ENCODE measurements at regions not wholly inside any gene's neighbourhood (a gene's known extent, or its start where the extent isn't known, plus 50 kb on each side); places are given as distances from the start of the nearest gene placed in this dataset.

DNA sequence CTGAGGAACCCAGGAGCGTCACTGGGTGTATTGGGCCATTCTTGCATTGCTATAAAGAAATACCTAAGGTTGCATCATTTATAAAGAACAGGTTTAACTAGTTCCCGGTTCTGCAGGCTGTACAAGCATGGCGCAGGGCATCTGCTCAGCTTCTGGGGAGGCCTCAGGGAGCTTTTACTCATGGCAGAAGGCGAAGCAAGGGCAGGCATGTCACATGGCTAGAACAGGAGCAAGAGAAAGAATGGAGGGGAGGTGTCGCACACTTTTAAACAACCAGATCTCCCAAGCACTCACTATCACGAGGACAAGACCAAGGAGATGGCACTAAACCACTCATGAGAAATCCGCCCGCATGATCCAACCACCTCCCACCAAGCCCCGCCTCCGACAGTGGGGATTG, 65.2 kb downstream of the PSMG1 start (continued):
- TF ChIP-seq SMC3 (IDR thresholded peaks at IDR 0.05; ENCODE audit: borderline replicate concordance, low read length) (no peak), MTA3 (IDR thresholded peaks at IDR 0.05; ENCODE audit: borderline replicate concordance, low read length) (no peak), ZNF207 (IDR thresholded peaks at IDR 0.05; ENCODE audit: borderline replicate concordance) (no peak), CREB1 (IDR thresholded peaks at IDR 0.05; ENCODE audit: low read depth) (no peak), PAX8 (IDR thresholded peaks at IDR 0.05) (no peak), ASH2L (IDR thresholded peaks at IDR 0.05; ENCODE audit: borderline replicate concordance, low read depth) (no peak)

GRCh38 chr21:39117440-39117970, 65.7 kb downstream of the PSMG1 start:
- no peak overlapping the region for H3K9ac ChIP-seq (ENCODE audit: control insufficient read depth, insufficient read depth, low read length)
- no peaks in the 10 kb centered on the region for H3K36me3 ChIP-seq (ENCODE audit: control insufficient read depth in 2 of 2, insufficient read depth in 2 of 2, low read length in 1 of 2)
- no peaks in the 10 kb centered on the region for H3K79me2 ChIP-seq (ENCODE audit: control insufficient read depth, insufficient read depth, low read length)
- POLR2A ChIA-PET, result no interaction called here
- H3K27ac ChIP-seq (ENCODE audit: control insufficient read depth, insufficient read depth), result no peak overlapping the region
- TF ChIP-seq MTA3 (IDR thresholded peaks at IDR 0.05; ENCODE audit: borderline replicate concordance, low read length) (no peak), DPF2 (IDR thresholded peaks at IDR 0.05) (no peak), SPI1 (IDR thresholded peaks at IDR 0.05; ENCODE audit: borderline replicate concordance, insufficient read depth, low read depth, low read length) (no peak), RCOR1 (conservative IDR thresholded peaks at IDR 0.05; ENCODE audit: low read depth, low read length) (no peak), RFX5 (IDR thresholded peaks at IDR 0.05; ENCODE audit: low read depth, low read length) (no peak), HDAC6 (IDR thresholded peaks at IDR 0.05; ENCODE audit: unreplicated experiment) (no peak), MEF2B (IDR thresholded peaks at IDR 0.05; ENCODE audit: partially characterized antibody, poor library complexity, severe bottlenecking) (no peak), TAF1 (IDR thresholded peaks at IDR 0.05; ENCODE audit: borderline replicate concordance, low read depth, low read length) (no peak), PML (IDR thresholded peaks at IDR 0.05; ENCODE audit: low read length) (no peak), SREBF1 (IDR thresholded peaks at IDR 0.05; ENCODE audit: low read length) (no peak), GABPA (IDR thresholded peaks at IDR 0.05; ENCODE audit: low read depth) (no peak)
- TF ChIP-seq, protein P1, sequence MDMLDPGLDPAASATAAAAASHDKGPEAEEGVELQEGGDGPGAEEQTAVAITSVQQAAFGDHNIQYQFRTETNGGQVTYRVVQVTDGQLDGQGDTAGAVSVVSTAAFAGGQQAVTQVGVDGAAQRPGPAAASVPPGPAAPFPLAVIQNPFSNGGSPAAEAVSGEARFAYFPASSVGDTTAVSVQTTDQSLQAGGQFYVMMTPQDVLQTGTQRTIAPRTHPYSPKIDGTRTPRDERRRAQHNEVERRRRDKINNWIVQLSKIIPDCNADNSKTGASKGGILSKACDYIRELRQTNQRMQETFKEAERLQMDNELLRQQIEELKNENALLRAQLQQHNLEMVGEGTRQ (IDR thresholded peaks at IDR 0.05; ENCODE audit: borderline replicate concordance, low read depth, low read length), result no peak
- in situ Hi-C loops (cut with MboI), result no loop called here
- CTCF ChIA-PET, result no interaction called here
- intact Hi-C loops (cut with micrococcal nuclease; ENCODE audit: unreplicated experiment), result no loop called here
- 37% methylated on average over 11 of the region's 11 CpGs for WGBS (ENCODE audit: insufficient coverage, insufficient replicate concordance, low lambda C conversion rate, missing lambda C conversion rate)
- no peak overlapping the region for H3K4me2 ChIP-seq (ENCODE audit: control insufficient read depth, insufficient read depth)
- RAD21 ChIA-PET (ENCODE audit: unreplicated experiment), result no interaction called here
- no peaks in the 10 kb centered on the region for H3K4me1 ChIP-seq (ENCODE audit: control insufficient read depth, insufficient read depth, low read length)
- FAIRE-seq, result no peak
- no TSS peak for BruUV-seq (replicated peaks)
- ATAC-seq, result no peak
- SMC1A ChIA-PET (ENCODE audit: uncharacterized antibody, unreplicated experiment), result interaction anchor here (0.9 kb wide), 1 partner anchor 347 kb away, joined by 3 read pairs; no protein-coding TSS in a partner anchor
- H3K9me3 ChIP-seq (replicated peaks; ENCODE audit: control insufficient read depth, insufficient read depth, low read length), result no peaks in the 10 kb centered on the region
- H3K27me3 ChIP-seq (replicated peaks in 1 of 2; ENCODE audit: control insufficient read depth in 2 of 2, insufficient read depth in 2 of 2, low read length in 1 of 2), result no peaks in the 10 kb centered on the region
- no peaks in the 10 kb centered on the region for H4K20me1 ChIP-seq (ENCODE audit: control insufficient read depth, insufficient read depth)
- DNase-seq (ENCODE audit: low read depth, low spot score), result no peak
- no peak overlapping the region for H2AFZ ChIP-seq (ENCODE audit: control insufficient read depth, low read depth, low read length)
- no peak overlapping the region for H3K4me3 ChIP-seq

Data from GM12878 (cell line).